ENCODE measurements at regions not wholly inside any gene's neighbourhood (a gene's known extent, or its start where the extent isn't known, plus 50 kb on each side); places are given as distances from the start of the nearest gene placed in this dataset.

DNA sequence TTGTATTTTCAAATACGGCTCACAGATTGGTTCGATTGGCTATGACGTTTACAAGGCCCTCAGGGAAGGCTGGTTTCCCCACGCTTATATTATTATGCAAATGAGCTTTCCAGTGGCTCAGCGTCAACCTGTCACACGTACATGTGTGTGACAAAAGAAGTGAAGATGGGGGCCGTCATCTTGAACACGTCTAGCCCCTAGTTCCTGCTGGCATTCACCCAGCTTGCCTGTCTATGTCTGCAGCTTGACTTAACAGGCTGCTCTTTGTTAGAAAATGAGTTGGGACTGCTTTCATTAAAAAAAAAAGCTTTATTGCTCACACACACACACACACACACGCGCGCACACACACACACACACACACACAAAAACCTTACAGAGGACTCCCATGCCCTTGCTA is 283.6 kb upstream of the CTSO start:
- Histone ChIP-seq H3K4me3 (no peak overlapping the region), H3K27me3 (no peaks in the 10 kb centered on the region), H3K36me3 (no peaks in the 10 kb centered on the region), H3K9ac (ENCODE audit: low read depth in 2 of 2, low read length in 2 of 2) (no peak overlapping the region), H3K9me3 (no peaks in the 10 kb centered on the region), H3K4me1 (no peaks in the 10 kb centered on the region), H3K27ac (no peak overlapping the region)
- TF ChIP-seq, protein P1, sequence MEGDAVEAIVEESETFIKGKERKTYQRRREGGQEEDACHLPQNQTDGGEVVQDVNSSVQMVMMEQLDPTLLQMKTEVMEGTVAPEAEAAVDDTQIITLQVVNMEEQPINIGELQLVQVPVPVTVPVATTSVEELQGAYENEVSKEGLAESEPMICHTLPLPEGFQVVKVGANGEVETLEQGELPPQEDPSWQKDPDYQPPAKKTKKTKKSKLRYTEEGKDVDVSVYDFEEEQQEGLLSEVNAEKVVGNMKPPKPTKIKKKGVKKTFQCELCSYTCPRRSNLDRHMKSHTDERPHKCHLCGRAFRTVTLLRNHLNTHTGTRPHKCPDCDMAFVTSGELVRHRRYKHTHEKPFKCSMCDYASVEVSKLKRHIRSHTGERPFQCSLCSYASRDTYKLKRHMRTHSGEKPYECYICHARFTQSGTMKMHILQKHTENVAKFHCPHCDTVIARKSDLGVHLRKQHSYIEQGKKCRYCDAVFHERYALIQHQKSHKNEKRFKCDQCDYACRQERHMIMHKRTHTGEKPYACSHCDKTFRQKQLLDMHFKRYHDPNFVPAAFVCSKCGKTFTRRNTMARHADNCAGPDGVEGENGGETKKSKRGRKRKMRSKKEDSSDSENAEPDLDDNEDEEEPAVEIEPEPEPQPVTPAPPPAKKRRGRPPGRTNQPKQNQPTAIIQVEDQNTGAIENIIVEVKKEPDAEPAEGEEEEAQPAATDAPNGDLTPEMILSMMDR (IDR thresholded peaks at IDR 0.05) = no peak
- intact Hi-C loops (cut with DNase I) = no loop called here
- no peak for DNase-seq

GRCh38 chr4:156230176-156230575 is 276.5 kb upstream of the CTSO start:
- Histone ChIP-seq H3K9me3 (no peaks in the 10 kb centered on the region), H3K4me3 (no peak overlapping the region), H3K4me1 (no peaks in the 10 kb centered on the region), H3K36me3 (no peaks in the 10 kb centered on the region), H3K9ac (ENCODE audit: low read depth in 2 of 2, low read length in 2 of 2) (no peak overlapping the region), H3K27ac (no peak overlapping the region), H3K27me3 (no peaks in the 10 kb centered on the region)
- TF ChIP-seq, protein P1 (IDR thresholded peaks at IDR 0.05) = no peak
- no peak for DNase-seq
- intact Hi-C loops (cut with DNase I) = no loop called here

- H3K4me1 ChIP-seq = no peaks in the 10 kb centered on the region
- no peak for DNase-seq
- intact Hi-C loops (cut with DNase I) = no loop called here
Observed at GRCh38 chr4:156228676-156229075, 275.0 kb upstream of the CTSO start.

DNA sequence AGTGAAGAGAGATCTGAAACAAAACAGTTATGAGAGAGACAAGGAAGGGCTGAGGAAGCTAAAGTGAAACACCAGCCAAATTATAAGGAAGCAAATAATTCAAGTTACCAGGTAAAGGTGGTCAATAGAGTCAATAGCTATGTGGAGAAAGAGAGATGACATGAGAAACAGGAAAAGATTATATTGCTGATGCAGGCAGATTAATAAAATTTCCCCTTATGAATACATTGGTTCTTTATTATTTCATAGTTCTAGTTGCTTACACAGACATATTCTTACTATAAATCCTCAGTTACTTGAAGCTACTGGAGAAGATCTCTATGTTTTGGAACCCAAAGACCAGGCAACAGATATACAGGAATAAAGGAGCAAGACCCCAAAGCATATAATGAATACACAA is 273.7 kb upstream of the CTSO start:
- no peak overlapping the region for H3K4me3 ChIP-seq
- H3K4me1 ChIP-seq = no peaks in the 10 kb centered on the region
- intact Hi-C loops (cut with DNase I) = no loop called here
- no peaks in the 10 kb centered on the region for H3K27me3 ChIP-seq
- no peak for DNase-seq
- no peak overlapping the region for H3K9ac ChIP-seq (ENCODE audit: low read depth in 2 of 2, low read length in 2 of 2)
- no peaks in the 10 kb centered on the region for H3K36me3 ChIP-seq
- no peak overlapping the region for H3K27ac ChIP-seq
- H3K9me3 ChIP-seq = no peaks in the 10 kb centered on the region
- TF ChIP-seq, protein P1 (IDR thresholded peaks at IDR 0.05) = no peak

More at GRCh38 chr4:156228676-156229075, 275.0 kb upstream of the CTSO start:
- Histone ChIP-seq H3K4me3 (no peak overlapping the region), H3K9me3 (no peaks in the 10 kb centered on the region), H3K27ac (no peak overlapping the region), H3K27me3 (no peaks in the 10 kb centered on the region), H3K36me3 (no peaks in the 10 kb centered on the region), H3K9ac (ENCODE audit: low read depth in 2 of 2, low read length in 2 of 2) (no peak overlapping the region)
- TF ChIP-seq, protein P1 (IDR thresholded peaks at IDR 0.05) = no peak

GRCh38 chr4:156223985-156224384 is 270.3 kb upstream of the CTSO start:
- Histone ChIP-seq H3K9me3 (no peaks in the 10 kb centered on the region), H3K27me3 (no peaks in the 10 kb centered on the region), H3K36me3 (no peaks in the 10 kb centered on the region), H3K4me1 (no peaks in the 10 kb centered on the region), H3K9ac (ENCODE audit: low read depth in 2 of 2, low read length in 2 of 2) (no peak overlapping the region), H3K27ac (no peak overlapping the region), H3K4me3 (no peak overlapping the region)
- TF ChIP-seq, protein P1 (IDR thresholded peaks at IDR 0.05) = no peak
- DNase-seq = no peak
- intact Hi-C loops (cut with DNase I) = no loop called here

GRCh38 chr4:156217236-156217635 is 263.6 kb upstream of the CTSO start:
- no peaks in the 10 kb centered on the region for H3K4me1 ChIP-seq
- TF ChIP-seq, protein P1 (IDR thresholded peaks at IDR 0.05) = no peak
- H3K27ac ChIP-seq = no peak overlapping the region
- no peaks in the 10 kb centered on the region for H3K9me3 ChIP-seq
- intact Hi-C loops (cut with DNase I) = no loop called here
- no peaks in the 10 kb centered on the region for H3K27me3 ChIP-seq
- no peak for DNase-seq
- no peak overlapping the region for H3K9ac ChIP-seq (ENCODE audit: low read depth in 2 of 2, low read length in 2 of 2)
- no peak overlapping the region for H3K4me3 ChIP-seq
- H3K36me3 ChIP-seq = no peaks in the 10 kb centered on the region
